MM.1S (cell line): ENCODE measurements at regions not wholly inside any gene's neighbourhood (a gene's known extent, or its start where the extent isn't known, plus 50 kb on each side); places are given as distances from the start of the nearest gene placed in this dataset.
A peak's percentile ranks its signal among the peaks of the same experiment; 100 is the strongest.

Experiments
- DNase-seq: peaks from one replicate; pipeline ENCODE4 v3.0.0-alpha.2; 2015
- H2AFZ ChIP-seq: fragments of 300-600 bp; sonication (generic); 2 replicates; pipeline ENCODE4 v1.6.0; 2016; ENCODE audit warnings: antibody characterized with exemption, low read length
- H3F3A ChIP-seq: fragments of 300-600 bp; sonication (generic); 2 replicates; pipeline ENCODE4 v1.6.1; 2016; ENCODE audit warnings: mild to moderate bottlenecking, antibody characterized with exemption, low read length, moderate library complexity, mixed read lengths; ENCODE audit not compliant: insufficient read depth
- H3K27ac ChIP-seq: fragments of 300-600 bp; sonication (generic); 2 replicates; pipeline ENCODE4 v1.5.1; 2016; ENCODE audit warnings: mild to moderate bottlenecking, low read length
- H3K27me3 ChIP-seq: fragments of 300-600 bp; sonication (generic); replicated peaks from 2 replicates; pipeline ENCODE4 v1.6.0; 2016; ENCODE audit warnings: low read length; ENCODE audit not compliant: insufficient read depth
- H3K36me3 ChIP-seq: fragments of 300-600 bp; sonication (generic); replicated peaks from 2 replicates; pipeline ENCODE4 v1.6.1; 2016; ENCODE audit warnings: mild to moderate bottlenecking, low read length, mixed read lengths; ENCODE audit not compliant: insufficient read depth
- H3K4me1 ChIP-seq: fragments of 300-600 bp; sonication (generic); 2 replicates; pipeline ENCODE4 v1.6.1; 2016; ENCODE audit warnings: low read length, mixed read lengths
- H3K4me2 ChIP-seq: fragments of 300-600 bp; sonication (generic); 2 replicates; pipeline ENCODE4 v1.6.0; 2016; ENCODE audit warnings: low read depth, low read length
- H3K4me3 ChIP-seq: fragments of 300-600 bp; sonication (generic); 2 replicates; pipeline ENCODE4 v1.5.1; 2016; ENCODE audit warnings: low read length, mixed read lengths
- H3K79me2 ChIP-seq: fragments of 300-600 bp; sonication (generic); 2 replicates; pipeline ENCODE4 v1.6.1; 2016; ENCODE audit warnings: mixed run types, low read length, mixed read lengths
- H3K9ac ChIP-seq: fragments of 300-600 bp; sonication (generic); 2 replicates; pipeline ENCODE4 v1.6.1; 2016; ENCODE audit warnings: low read length, mixed read lengths
- H3K9me2 ChIP-seq: fragments of 300-600 bp; sonication (generic); replicated peaks from 2 replicates; pipeline ENCODE4 v1.6.1; 2016; ENCODE audit warnings: mild to moderate bottlenecking, low read length, mixed read lengths; ENCODE audit not compliant: insufficient read depth
- H3K9me3 ChIP-seq: fragments of 300-600 bp; sonication (generic); replicated peaks from 2 replicates; pipeline ENCODE4 v1.6.1; 2016; ENCODE audit warnings: mild to moderate bottlenecking, low read length, mixed read lengths; ENCODE audit not compliant: insufficient read depth
- H4K20me1 ChIP-seq: fragments of 300-600 bp; sonication (generic); 2 replicates; pipeline ENCODE4 v1.6.1; 2016; ENCODE audit warnings: mild to moderate bottlenecking, low read length, moderate library complexity, mixed read lengths; ENCODE audit not compliant: insufficient read depth
- EZH2 ChIP-seq: fragments of 300-600 bp; sonication (generic); optimal IDR thresholded peaks from 2 replicates; pipeline ENCODE3; 2017; ENCODE audit warnings: low read depth, mild to moderate bottlenecking, antibody characterized with exemption, low read length, mixed read lengths
- EZH2phosphoT487 ChIP-seq: fragments of 300-600 bp; sonication (generic); IDR thresholded peaks from 2 replicates; pipeline ENCODE4 v1.6.1; 2018; ENCODE audit warnings: antibody characterized with exemption, low read length
- TF ChIP-seq, protein P1 (sequence below): fragments of 300-600 bp; sonication (generic); IDR thresholded peaks from 2 replicates; pipeline ENCODE4 v1.5.1; 2016; ENCODE audit warnings: antibody characterized with exemption, low read length, mixed read lengths

DNA sequence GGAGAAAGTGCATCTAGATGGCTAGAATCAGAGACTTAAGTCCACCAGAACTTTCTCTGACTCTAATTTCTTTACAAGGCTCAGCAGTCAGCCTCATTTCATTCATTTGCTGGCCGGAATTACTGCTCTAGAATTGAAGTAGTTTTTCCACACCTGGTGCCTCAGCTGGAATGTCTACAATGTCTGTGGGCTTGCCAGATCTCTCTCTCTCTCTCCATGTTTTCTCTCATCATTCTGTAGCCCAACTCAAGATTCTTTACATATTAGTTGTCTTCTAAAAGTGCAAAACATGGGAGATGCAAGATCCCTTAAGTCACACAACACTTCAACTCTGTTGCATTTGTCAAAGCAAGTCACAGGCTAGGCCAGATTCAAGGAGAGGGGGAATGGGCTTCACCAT, 103.9 kb upstream of the TAF11L2 start:
- DNase-seq, result no peak
- Histone ChIP-seq H3F3A (no peaks in the 10 kb centered on the region), H4K20me1 (no peaks in the 10 kb centered on the region), H3K9me3 (no peaks in the 10 kb centered on the region), H3K36me3 (no peaks in the 10 kb centered on the region), H3K9ac (no peak overlapping the region), H3K9me2 (no peaks in the 10 kb centered on the region), H3K79me2 (no peaks in the 10 kb centered on the region), H3K27ac (no peak overlapping the region), H3K4me1 (no peaks in the 10 kb centered on the region), H3K27me3 (no peaks in the 10 kb centered on the region), H3K4me2 (no peak overlapping the region), H3K4me3 (no peak overlapping the region), H2AFZ (no peak overlapping the region)
- TF ChIP-seq, protein P1, sequence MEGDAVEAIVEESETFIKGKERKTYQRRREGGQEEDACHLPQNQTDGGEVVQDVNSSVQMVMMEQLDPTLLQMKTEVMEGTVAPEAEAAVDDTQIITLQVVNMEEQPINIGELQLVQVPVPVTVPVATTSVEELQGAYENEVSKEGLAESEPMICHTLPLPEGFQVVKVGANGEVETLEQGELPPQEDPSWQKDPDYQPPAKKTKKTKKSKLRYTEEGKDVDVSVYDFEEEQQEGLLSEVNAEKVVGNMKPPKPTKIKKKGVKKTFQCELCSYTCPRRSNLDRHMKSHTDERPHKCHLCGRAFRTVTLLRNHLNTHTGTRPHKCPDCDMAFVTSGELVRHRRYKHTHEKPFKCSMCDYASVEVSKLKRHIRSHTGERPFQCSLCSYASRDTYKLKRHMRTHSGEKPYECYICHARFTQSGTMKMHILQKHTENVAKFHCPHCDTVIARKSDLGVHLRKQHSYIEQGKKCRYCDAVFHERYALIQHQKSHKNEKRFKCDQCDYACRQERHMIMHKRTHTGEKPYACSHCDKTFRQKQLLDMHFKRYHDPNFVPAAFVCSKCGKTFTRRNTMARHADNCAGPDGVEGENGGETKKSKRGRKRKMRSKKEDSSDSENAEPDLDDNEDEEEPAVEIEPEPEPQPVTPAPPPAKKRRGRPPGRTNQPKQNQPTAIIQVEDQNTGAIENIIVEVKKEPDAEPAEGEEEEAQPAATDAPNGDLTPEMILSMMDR, result no peak
- TF ChIP-seq EZH2 (no peak), EZH2phosphoT487 (no peak)

DNA sequence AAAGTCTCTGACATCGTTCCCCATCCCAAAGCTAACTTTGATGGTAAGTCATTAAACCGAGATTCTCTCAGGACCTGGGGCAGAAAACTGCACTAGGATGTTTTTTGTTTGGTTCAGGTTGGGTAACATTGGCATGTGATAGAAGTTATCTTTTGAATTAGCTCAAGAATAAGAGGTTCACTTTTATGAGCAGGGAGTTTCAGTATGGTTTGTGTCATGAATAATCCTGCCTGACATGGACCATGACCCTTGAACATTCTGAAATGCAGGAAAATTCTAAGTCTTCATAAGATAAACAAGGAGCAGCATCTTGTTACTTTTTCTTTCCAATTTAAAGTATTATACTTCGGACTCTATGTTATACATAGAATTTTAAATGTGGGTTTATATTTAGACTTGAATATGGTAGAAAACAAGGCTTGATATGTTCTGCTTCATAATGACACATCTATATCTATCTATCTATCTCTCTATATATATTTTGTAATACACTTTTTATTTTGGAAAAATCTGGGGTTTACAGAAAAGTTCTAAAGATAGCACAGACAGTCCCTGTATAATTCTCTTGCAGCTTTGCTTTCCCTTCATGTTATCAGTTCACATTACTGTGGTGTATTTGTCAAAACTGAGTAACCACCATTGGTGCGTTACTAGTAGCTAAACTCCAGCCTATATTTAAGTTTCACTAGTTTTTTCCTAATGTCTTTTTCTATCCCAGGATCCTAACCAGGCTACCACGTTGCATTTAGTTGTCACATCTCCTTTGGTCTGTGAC, 102.7 kb upstream of the TAF11L2 start:
- Histone ChIP-seq H4K20me1 (no peaks in the 10 kb centered on the region), H3K9ac (no peak overlapping the region)
- TF ChIP-seq EZH2 (no peak), EZH2phosphoT487 (no peak)
- TF ChIP-seq, protein P1, result no peak

DNA sequence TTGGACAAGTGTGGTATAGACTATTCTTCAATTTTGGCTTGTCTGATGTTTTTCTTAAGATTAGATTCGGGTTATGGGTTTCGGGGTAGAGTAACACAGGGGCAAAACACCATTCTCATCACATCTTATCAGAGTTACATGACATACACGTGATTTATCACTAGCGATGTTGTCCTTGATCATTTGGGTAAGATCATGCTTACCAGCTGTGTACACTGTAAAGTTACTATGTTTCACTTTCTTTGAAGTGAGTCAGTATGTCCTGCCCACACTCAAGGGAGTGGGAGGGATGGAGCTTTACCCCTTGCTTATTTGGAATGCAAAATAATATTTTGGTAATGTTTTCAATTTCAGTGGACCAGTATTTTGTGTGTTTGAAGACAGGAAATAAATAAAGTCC, 101.8 kb upstream of the TAF11L2 start:
- no peaks in the 10 kb centered on the region for H4K20me1 ChIP-seq
- no peaks in the 10 kb centered on the region for H3K9me2 ChIP-seq
- TF ChIP-seq, protein P1, result no peak
- TF ChIP-seq EZH2phosphoT487 (no peak), EZH2 (no peak)
- no peaks in the 10 kb centered on the region for H3K36me3 ChIP-seq
- H3K9me3 ChIP-seq, result no peaks in the 10 kb centered on the region
- no peak overlapping the region for H3K27ac ChIP-seq
- H3F3A ChIP-seq, result no peaks in the 10 kb centered on the region
- no peaks in the 10 kb centered on the region for H3K4me1 ChIP-seq
- H3K9ac ChIP-seq, result no peak overlapping the region
- no peak overlapping the region for H2AFZ ChIP-seq
- no peaks in the 10 kb centered on the region for H3K27me3 ChIP-seq
- peak overlapping the region; percentile 4; the same call in 1 of the 2 replicates for H3K4me2 ChIP-seq
- H3K79me2 ChIP-seq, result no peaks in the 10 kb centered on the region
- DNase-seq, result peak; percentile 8
- H3K4me3 ChIP-seq, result no peak overlapping the region

More for the DNA sequence above, 102.7 kb upstream of the TAF11L2 start:
- Histone ChIP-seq H3K9me2 (no peaks in the 10 kb centered on the region), H3K79me2 (no peaks in the 10 kb centered on the region), H3K36me3 (no peaks in the 10 kb centered on the region), H3K4me3 (no peak overlapping the region), H3K27ac (no peak overlapping the region), H3F3A (no peaks in the 10 kb centered on the region), H2AFZ (no peak overlapping the region), H3K4me2 (no peak overlapping the region), H3K27me3 (no peaks in the 10 kb centered on the region), H3K4me1 (no peaks in the 10 kb centered on the region), H3K9me3 (no peaks in the 10 kb centered on the region)
- DNase-seq, result no peak
